ENCODE measurements at regions not wholly inside any gene's neighbourhood (a gene's known extent, or its start where the extent isn't known, plus 50 kb on each side); places are given as distances from the start of the nearest gene placed in this dataset.
"Not testable (repeated sequence)": the region's sequence is repeated elsewhere in the genome, so short reads cannot be mapped to it uniquely, and the experiment has no call there.

- peak in 2 of 6 donors; percentile 36 to 90 for DNase-seq (ENCODE audit: low read depth in 4 of 6, low spot score in 6 of 6)
- peaks cover 40% of the 10 kb centered on the region for H3K4me1 ChIP-seq (ENCODE audit: control insufficient read depth, insufficient read depth, low read length)
- no peaks in the 10 kb centered on the region for H3K27me3 ChIP-seq (ENCODE audit: control insufficient read depth, insufficient read depth, low read length)
- H3K4me3 ChIP-seq (ENCODE audit: low read depth, low read length), result no peak overlapping the region
- 62% methylated on average over 11 of the region's 16 CpGs for WGBS (ENCODE audit: insufficient coverage)
- peak overlapping the region; percentile 11 for H3K27ac ChIP-seq (ENCODE audit: low read depth, low read length)
- no peaks in the 10 kb centered on the region for H3K9me3 ChIP-seq (ENCODE audit: control insufficient read depth, insufficient read depth, low read length)
- no peaks in the 10 kb centered on the region for H3K36me3 ChIP-seq (ENCODE audit: control insufficient read depth, insufficient read depth, low read length)
Measured at GRCh38 chr1:234915924-234916675, 212.5 kb downstream of the TOMM20 start.

GRCh38 chr1:234914606-234915290 is 213.9 kb downstream of the TOMM20 start:
- peaks cover 40% of the 10 kb centered on the region for H3K4me1 ChIP-seq (ENCODE audit: control insufficient read depth, insufficient read depth, low read length)
- 95% methylated on average over 8 of the region's 12 CpGs for WGBS (ENCODE audit: insufficient coverage)
- H3K4me3 ChIP-seq (ENCODE audit: low read depth, low read length), result no peak overlapping the region

GRCh38 chr1:234913771-234914170 is 214.9 kb downstream of the TOMM20 start:
- DNase-seq (ENCODE audit: low read depth in 4 of 6, low spot score in 6 of 6), result no peak
- Histone ChIP-seq H3K9me3 (ENCODE audit: control insufficient read depth, insufficient read depth, low read length) (no peaks in the 10 kb centered on the region), H3K4me1 (ENCODE audit: control insufficient read depth, insufficient read depth, low read length) (peaks cover 34% of the 10 kb centered on the region), H3K36me3 (ENCODE audit: control insufficient read depth, insufficient read depth, low read length) (no peaks in the 10 kb centered on the region), H3K27ac (ENCODE audit: low read depth, low read length) (no peak overlapping the region), H3K4me3 (ENCODE audit: low read depth, low read length) (no peak overlapping the region), H3K27me3 (ENCODE audit: control insufficient read depth, insufficient read depth, low read length) (no peaks in the 10 kb centered on the region)
- 100% methylated on average over 1 of the region's 11 CpGs for WGBS (ENCODE audit: insufficient coverage)

More at GRCh38 chr1:234914606-234915290, 213.9 kb downstream of the TOMM20 start:
- H3K27ac ChIP-seq (ENCODE audit: low read depth, low read length), result no peak overlapping the region
- no peaks in the 10 kb centered on the region for H3K9me3 ChIP-seq (ENCODE audit: control insufficient read depth, insufficient read depth, low read length)
- H3K36me3 ChIP-seq (ENCODE audit: control insufficient read depth, insufficient read depth, low read length), result no peaks in the 10 kb centered on the region
- no peak for DNase-seq (ENCODE audit: low read depth in 4 of 6, low spot score in 6 of 6)
- no peaks in the 10 kb centered on the region for H3K27me3 ChIP-seq (ENCODE audit: control insufficient read depth, insufficient read depth, low read length)

- Histone ChIP-seq H3K36me3 (ENCODE audit: control insufficient read depth, insufficient read depth, low read length) (no peaks in the 10 kb centered on the region), H3K27ac (ENCODE audit: low read depth, low read length) (no peak overlapping the region), H3K4me1 (ENCODE audit: control insufficient read depth, insufficient read depth, low read length) (peaks cover 28% of the 10 kb centered on the region), H3K27me3 (ENCODE audit: control insufficient read depth, insufficient read depth, low read length) (no peaks in the 10 kb centered on the region), H3K9me3 (ENCODE audit: control insufficient read depth, insufficient read depth, low read length) (no peaks in the 10 kb centered on the region), H3K4me3 (ENCODE audit: low read depth, low read length) (no peak overlapping the region)
- DNase-seq (ENCODE audit: low read depth in 4 of 6, low spot score in 6 of 6), result peak in 2 of 6 donors; percentile 13 to 83
- 18% methylated on average over 5 of the region's 8 CpGs for WGBS (ENCODE audit: insufficient coverage)
Measured at GRCh38 chr1:234913278-234913649, 215.4 kb downstream of the TOMM20 start.

- Histone ChIP-seq H3K36me3 (ENCODE audit: control insufficient read depth, insufficient read depth, low read length) (no peaks in the 10 kb centered on the region), H3K4me3 (ENCODE audit: low read depth, low read length) (no peak overlapping the region), H3K27ac (ENCODE audit: low read depth, low read length) (no peak overlapping the region), H3K9me3 (ENCODE audit: control insufficient read depth, insufficient read depth, low read length) (no peaks in the 10 kb centered on the region), H3K27me3 (ENCODE audit: control insufficient read depth, insufficient read depth, low read length) (no peaks in the 10 kb centered on the region), H3K4me1 (ENCODE audit: control insufficient read depth, insufficient read depth, low read length) (peaks cover 23% of the 10 kb centered on the region)
- peak in 1 of 6 donors; percentile 15 for DNase-seq (ENCODE audit: low read depth in 4 of 6, low spot score in 6 of 6)
- 28% methylated on average over 3 of the region's 9 CpGs for WGBS (ENCODE audit: insufficient coverage)
Measured at GRCh38 chr1:234912548-234913277, 215.9 kb downstream of the TOMM20 start.

- 74% methylated on average over 3 of the region's 8 CpGs for WGBS (ENCODE audit: insufficient coverage)
- Histone ChIP-seq H3K27me3 (ENCODE audit: control insufficient read depth, insufficient read depth, low read length) (no peaks in the 10 kb centered on the region), H3K4me3 (ENCODE audit: low read depth, low read length) (no peak overlapping the region), H3K27ac (ENCODE audit: low read depth, low read length) (peak overlapping the region; percentile 15), H3K4me1 (ENCODE audit: control insufficient read depth, insufficient read depth, low read length) (peaks cover 18% of the 10 kb centered on the region), H3K36me3 (ENCODE audit: control insufficient read depth, insufficient read depth, low read length) (no peaks in the 10 kb centered on the region), H3K9me3 (ENCODE audit: control insufficient read depth, insufficient read depth, low read length) (no peaks in the 10 kb centered on the region)
- no peak for DNase-seq (ENCODE audit: low read depth in 4 of 6, low spot score in 6 of 6)
Measured at GRCh38 chr1:234911787-234912186, 216.8 kb downstream of the TOMM20 start.

- H3K36me3 ChIP-seq (ENCODE audit: control insufficient read depth, insufficient read depth, low read length); H3K27ac ChIP-seq (ENCODE audit: low read depth, low read length): not testable (repeated sequence)
Measured at GRCh38 chr1:234911136-234911535, 217.5 kb downstream of the TOMM20 start.

GRCh38 chr1:234909851-234910250 is 218.8 kb downstream of the TOMM20 start:
- Histone ChIP-seq H3K9me3 (ENCODE audit: control insufficient read depth, insufficient read depth, low read length) (no peaks in the 10 kb centered on the region), H3K27ac (ENCODE audit: low read depth, low read length) (no peak overlapping the region), H3K27me3 (ENCODE audit: control insufficient read depth, insufficient read depth, low read length) (no peaks in the 10 kb centered on the region), H3K4me3 (ENCODE audit: low read depth, low read length) (no peak overlapping the region), H3K4me1 (ENCODE audit: control insufficient read depth, insufficient read depth, low read length) (peaks cover 12% of the 10 kb centered on the region), H3K36me3 (ENCODE audit: control insufficient read depth, insufficient read depth, low read length) (no peaks in the 10 kb centered on the region)
- 100% methylated on average over 1 of the region's 4 CpGs for WGBS (ENCODE audit: insufficient coverage)
- no peak for DNase-seq (ENCODE audit: low read depth in 4 of 6, low spot score in 6 of 6)

More at GRCh38 chr1:234911136-234911535, 217.5 kb downstream of the TOMM20 start:
- not testable (repeated sequence) for H3K9me3 ChIP-seq (ENCODE audit: control insufficient read depth, insufficient read depth, low read length); DNase-seq (ENCODE audit: low read depth in 4 of 6, low spot score in 6 of 6); H3K4me3 ChIP-seq (ENCODE audit: low read depth, low read length); H3K27me3 ChIP-seq (ENCODE audit: control insufficient read depth, insufficient read depth, low read length)
- no CpG with 5 or more reads among the region's 5 CpGs for WGBS (ENCODE audit: insufficient coverage)
- peaks cover 12% of the 10 kb centered on the region for H3K4me1 ChIP-seq (ENCODE audit: control insufficient read depth, insufficient read depth, low read length)

- no peaks in the 10 kb centered on the region for H3K9me3 ChIP-seq (ENCODE audit: control insufficient read depth, insufficient read depth, low read length)
- peaks cover 12% of the 10 kb centered on the region for H3K4me1 ChIP-seq (ENCODE audit: control insufficient read depth, insufficient read depth, low read length)
- DNase-seq (ENCODE audit: low read depth in 4 of 6, low spot score in 6 of 6), result no peak
- H3K27me3 ChIP-seq (ENCODE audit: control insufficient read depth, insufficient read depth, low read length), result no peaks in the 10 kb centered on the region
- 93% methylated on average over 1 of the region's 1 CpG for WGBS (ENCODE audit: insufficient coverage)
- no peaks in the 10 kb centered on the region for H3K36me3 ChIP-seq (ENCODE audit: control insufficient read depth, insufficient read depth, low read length)
- H3K4me3 ChIP-seq (ENCODE audit: low read depth, low read length), result no peak overlapping the region
- H3K27ac ChIP-seq (ENCODE audit: low read depth, low read length), result no peak overlapping the region
Measured at GRCh38 chr1:234909307-234909810, 219.3 kb downstream of the TOMM20 start.

All from spinal cord (tissue), 9 donors.